HG03159 (cell line): ENCODE measurements at regions not wholly inside any gene's neighbourhood (a gene's known extent, or its start where the extent isn't known, plus 50 kb on each side); places are given as distances from the start of the nearest gene placed in this dataset.

Experiments
- ATAC-seq: cut with Tn5 transposase; IDR thresholded peaks from one replicate; pipeline ENCODE4 v1.9.1; 2021; ENCODE audit warnings: mild to moderate bottlenecking, moderate library complexity; ENCODE audit not compliant: unreplicated experiment

DNA sequence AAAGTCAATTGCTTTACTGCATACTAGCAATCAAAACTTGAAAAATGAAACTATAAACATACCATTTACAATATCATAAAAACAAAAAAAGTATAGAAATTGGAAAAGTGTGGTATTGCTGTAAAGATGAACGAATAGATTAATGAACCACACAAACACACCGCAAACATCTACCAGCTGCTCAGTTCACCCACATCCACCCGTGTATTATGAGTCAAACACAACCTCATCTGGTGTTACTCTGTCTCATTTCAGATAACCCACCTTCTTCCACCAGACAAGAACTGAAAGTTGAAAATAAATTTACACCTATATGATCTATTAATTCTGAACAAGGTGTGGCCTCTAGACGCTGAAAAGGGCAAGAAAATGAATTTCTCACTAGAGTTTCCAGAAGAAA lies 53.3 kb downstream of the BLID start:
- no peak for ATAC-seq

- ATAC-seq: no peak
Measured at GRCh38 chr11:122059565-122059964, 56.5 kb downstream of the BLID start.

DNA sequence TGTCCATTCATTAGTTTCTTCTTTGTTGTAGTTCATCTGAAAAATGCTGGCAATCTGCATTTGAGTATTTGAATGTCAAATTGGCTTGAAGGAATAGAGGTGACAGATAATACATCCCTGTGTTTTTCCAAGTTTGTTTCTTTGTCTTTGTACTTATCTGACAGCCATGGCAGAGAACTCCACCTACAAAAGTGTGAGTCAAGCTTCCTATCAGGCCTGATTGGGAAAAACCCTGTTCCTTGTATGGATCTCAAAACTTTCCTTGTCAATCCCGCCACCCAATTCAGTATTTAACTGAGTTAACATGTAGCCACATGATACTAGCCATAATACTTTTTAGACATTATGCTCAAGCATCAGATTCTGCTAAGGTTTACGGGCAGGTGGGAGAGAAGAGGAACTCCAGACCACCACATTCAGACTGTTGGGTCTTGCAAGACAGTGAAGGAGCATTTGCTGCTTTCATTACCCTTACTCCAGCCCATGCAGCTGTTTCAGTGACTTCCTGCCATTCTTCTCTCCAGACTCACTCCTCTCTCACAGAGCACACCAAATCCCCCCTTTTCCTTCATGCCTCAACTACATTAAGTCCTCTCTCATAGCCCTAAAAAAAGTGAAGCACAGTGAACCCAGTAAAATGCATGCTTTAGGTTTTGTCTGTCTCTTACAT lies 65.9 kb downstream of the BLID start:
- ATAC-seq: no peak

- no peak for ATAC-seq
Measured at GRCh38 chr11:122048401-122048800, 67.6 kb downstream of the BLID start.

GRCh38 chr11:122046846-122047245 lies 69.2 kb downstream of the BLID start:
- no peak for ATAC-seq

- ATAC-seq: no peak
Measured at GRCh38 chr11:122046438-122046837, 69.6 kb downstream of the BLID start.

DNA sequence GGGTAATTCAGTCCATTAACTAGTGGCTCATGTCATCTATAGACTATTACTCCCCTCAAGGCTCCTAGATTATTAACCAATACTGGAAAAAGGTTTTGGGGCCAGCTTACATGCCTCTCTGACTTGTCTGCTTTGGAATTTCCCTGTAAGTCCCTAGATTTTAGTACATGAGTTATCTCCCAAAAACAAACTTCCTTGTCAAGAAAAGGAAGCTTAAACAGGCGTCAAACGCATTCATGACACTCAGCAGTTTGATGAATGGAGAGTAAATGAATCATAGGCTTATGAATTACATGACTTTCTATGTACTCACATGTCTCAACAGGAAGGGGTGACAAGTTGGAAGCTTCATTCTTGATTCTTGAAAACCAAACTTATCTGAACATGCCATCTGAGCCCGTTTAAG lies 70.8 kb downstream of the BLID start:
- no peak for ATAC-seq

GRCh38 chr11:122044086-122044485 lies 71.9 kb downstream of the BLID start:
- ATAC-seq: no peak

DNA sequence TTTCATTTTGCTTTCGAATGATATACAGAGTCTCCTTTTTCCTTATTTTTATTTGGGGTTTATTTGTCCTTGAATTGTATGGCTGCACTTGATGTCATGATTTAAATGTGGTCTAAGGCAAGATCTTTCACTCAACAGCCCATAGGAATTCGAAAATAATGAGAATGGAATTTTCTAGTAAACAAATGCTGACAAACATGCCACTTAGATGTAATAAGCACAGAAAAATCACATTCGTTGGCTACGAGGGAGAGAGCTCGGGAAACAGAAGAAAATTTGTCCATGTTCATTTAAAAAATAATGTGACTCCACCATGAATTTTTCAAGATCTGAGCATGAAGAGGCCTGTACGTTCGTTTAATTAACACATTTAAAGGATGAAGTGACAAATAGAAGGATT lies 73.0 kb downstream of the BLID start:
- no peak for ATAC-seq

DNA sequence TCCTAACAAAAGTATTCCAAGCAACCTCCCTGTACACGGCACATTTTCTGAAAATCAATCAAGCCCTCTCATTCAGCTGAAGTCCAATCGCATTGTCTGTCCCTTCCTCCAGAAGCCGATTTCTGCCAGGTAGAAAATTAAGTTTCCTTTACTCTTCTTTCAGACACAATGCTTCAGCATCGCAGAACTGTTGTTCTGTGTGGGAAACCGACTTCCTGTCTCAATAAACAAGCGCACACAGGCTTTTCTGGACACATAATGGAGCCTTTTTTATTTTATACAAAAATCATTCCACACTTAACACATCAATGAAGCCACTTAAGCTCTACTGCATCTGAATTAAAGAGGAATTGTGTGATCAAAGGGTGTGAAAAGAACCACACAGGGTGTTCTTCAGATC lies 75.6 kb downstream of the BLID start:
- ATAC-seq: no peak

DNA sequence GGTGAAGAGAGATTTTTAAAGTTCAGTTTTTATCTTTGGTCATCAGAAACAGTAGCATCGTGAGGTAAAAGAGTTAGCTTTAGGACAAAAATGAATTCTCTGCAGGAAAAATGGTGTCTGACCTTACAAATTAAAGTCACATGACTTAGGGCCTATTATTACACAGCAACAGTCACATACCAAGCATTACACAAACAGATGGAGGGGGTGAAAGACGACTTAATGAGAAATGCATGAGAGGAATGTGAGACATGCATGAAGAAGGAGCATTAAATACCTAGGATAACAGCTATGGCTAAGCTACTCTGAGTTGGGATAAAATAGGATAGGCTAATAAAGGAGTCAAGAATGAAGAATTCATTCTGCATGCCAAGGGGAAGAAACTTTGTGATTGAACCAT lies 77.5 kb downstream of the BLID start:
- ATAC-seq: no peak

- ATAC-seq: no peak
Measured at GRCh38 chr11:122037911-122038310, 78.1 kb downstream of the BLID start.

- ATAC-seq: no peak
Measured at GRCh38 chr11:122036493-122036892, 79.5 kb downstream of the BLID start.

GRCh38 chr11:122036018-122036417 lies 80.0 kb downstream of the BLID start:
- no peak for ATAC-seq

DNA sequence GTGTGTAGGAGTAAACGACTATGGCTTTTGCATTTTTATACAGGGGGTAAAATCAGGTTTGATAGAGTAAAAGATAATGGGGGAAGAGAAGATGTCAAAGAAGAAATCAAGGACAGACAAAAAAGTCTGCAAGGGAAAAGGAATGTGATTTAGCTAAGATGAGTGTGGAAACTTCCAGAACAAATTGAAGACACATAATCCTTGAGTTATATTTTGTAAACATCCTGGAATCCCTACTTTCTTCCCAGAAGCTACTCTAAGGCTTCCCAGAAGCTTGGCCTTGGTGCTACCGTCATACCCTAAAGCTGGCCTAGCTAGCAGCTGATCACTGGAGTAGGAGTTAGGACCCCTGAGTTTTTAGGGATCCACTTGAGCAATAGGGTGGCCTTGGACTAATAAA lies 82.4 kb downstream of the BLID start:
- no peak for ATAC-seq

DNA sequence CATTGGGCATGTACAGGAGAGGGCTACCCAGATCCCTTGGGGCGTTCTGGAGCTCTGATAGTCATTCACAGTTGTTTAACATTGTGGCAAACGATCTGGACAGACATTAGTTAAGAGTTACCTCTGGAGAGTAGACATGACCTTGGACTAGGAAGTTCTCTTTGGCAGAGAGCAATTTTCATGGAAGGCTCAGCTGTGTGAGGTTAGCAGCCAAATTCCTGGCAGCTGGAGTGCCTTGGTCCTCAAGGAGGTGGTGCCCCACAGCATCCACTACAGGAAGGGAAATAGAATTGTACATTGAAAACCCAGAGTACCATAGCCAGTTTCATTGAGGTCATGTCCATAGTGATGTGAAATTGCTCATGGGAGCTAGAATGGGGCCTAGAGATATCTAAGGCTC lies 82.8 kb downstream of the BLID start:
- no peak for ATAC-seq

- no peak for ATAC-seq
Measured at GRCh38 chr11:122032317-122032716, 83.7 kb downstream of the BLID start.

DNA sequence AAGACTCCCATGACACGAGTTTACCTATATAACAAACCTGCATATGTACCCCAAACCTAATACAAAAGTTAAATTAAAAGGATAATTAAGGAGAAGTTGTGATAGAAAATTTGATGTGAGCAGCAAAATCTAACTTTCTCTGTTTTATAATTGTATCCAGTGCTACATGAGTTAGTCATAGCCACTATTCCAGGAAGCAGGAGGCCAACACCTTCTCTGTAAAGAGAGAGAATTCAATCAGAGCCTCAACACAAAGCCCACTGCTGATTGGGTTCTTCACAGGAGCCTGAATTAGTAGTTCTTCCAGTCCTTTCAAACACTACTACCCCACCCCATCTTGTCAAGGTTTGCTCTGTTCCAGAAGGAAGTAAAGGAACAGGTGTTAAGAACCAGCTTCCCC lies 84.2 kb downstream of the BLID start:
- ATAC-seq: no peak

DNA sequence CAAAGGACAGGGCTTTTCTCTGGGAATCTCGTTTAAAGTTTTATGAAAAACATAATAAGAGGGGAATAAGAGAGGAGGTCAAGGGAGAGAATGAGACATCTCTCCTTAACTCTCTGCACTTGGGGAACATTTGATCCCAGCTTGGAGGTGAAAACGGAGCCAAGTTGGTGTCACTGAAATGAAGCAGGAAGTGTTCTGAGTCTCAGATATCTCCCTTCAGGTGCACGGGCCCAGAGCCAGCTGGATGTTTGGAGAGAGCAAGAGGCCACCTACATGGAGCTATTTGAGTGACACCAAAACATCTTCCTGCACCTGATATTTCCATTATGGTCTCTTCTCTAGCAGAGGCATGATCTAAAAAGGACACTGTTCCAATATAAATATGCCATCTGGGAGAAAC lies 85.7 kb downstream of the BLID start:
- ATAC-seq: no peak

DNA sequence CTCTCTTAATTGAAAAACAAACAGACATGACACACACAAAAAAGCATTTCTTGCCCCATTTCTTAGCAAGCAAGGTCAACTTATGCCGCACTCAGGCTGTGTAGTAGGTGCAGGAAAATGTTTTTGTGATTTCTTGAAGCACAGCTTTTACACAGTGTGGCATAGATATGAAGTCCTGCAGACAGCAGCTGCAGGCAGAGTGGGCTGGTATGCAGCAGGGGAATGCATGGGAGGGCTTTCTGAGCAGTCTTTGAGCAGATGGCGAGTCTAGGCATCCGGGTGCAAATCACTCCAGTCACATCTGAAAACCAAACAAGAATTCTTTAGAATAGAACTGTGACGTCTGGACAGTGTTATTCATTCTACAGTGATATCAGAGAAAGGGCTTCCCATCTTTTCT lies 87.5 kb downstream of the BLID start:
- no peak for ATAC-seq

- ATAC-seq: no peak
Measured at GRCh38 chr11:122028036-122028435, 88.0 kb downstream of the BLID start.

GRCh38 chr11:122025757-122026156 lies 90.3 kb downstream of the BLID start:
- no peak for ATAC-seq

- ATAC-seq: no peak
Measured at GRCh38 chr11:122024278-122024677, 91.7 kb downstream of the BLID start.
